ENCODE measurements at regions not wholly inside any gene's neighbourhood (a gene's known extent, or its start where the extent isn't known, plus 50 kb on each side); places are given as distances from the start of the nearest gene placed in this dataset.

DNA sequence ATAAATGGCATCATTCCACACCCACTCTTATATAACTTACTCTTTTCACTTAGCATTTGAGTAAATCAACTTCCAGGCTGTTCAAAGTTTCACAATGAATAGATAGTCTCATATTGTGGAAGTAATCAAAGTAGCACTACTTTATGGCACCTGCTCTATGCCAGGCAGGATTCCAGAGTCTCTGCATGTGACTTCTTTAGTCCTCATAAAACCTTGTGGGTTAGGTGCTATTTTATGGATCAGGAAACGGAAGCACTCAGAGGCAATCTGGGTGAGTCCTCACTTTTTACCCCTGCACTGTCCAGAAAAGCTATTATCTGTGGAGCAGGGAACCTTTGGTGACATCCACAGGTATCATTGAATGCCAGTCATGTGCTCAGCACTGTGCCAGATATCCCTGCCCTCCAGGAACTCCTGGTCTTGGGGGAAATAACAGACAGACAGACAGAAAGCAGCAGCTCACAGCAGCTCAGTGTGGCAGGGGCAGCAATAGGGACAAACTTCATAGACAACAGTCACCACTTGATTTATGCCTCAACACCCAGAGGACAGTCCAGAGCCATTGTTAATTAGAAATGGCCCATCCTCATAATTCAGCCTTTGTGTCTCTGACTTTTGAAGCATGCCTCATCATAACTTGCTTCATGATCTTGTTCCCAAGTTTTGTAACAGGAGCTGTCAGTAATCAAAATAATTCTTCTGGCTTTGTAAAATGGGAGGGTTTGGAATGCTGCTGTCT is 160.6 kb downstream of the SEC23IP start:
- TF ChIP-seq, protein P1, sequence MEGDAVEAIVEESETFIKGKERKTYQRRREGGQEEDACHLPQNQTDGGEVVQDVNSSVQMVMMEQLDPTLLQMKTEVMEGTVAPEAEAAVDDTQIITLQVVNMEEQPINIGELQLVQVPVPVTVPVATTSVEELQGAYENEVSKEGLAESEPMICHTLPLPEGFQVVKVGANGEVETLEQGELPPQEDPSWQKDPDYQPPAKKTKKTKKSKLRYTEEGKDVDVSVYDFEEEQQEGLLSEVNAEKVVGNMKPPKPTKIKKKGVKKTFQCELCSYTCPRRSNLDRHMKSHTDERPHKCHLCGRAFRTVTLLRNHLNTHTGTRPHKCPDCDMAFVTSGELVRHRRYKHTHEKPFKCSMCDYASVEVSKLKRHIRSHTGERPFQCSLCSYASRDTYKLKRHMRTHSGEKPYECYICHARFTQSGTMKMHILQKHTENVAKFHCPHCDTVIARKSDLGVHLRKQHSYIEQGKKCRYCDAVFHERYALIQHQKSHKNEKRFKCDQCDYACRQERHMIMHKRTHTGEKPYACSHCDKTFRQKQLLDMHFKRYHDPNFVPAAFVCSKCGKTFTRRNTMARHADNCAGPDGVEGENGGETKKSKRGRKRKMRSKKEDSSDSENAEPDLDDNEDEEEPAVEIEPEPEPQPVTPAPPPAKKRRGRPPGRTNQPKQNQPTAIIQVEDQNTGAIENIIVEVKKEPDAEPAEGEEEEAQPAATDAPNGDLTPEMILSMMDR (IDR thresholded peaks at IDR 0.05), result no peak
- TF ChIP-seq POLR2A (IDR thresholded peaks at IDR 0.05), result no peak
- no peak for TF ChIP-seq EP300 (IDR thresholded peaks at IDR 0.05)

Data from tibial nerve (tissue), 4 donors.